Tibial nerve (tissue), 4 donors: ENCODE measurements at regions not wholly inside any gene's neighbourhood (a gene's known extent, or its start where the extent isn't known, plus 50 kb on each side); places are given as distances from the start of the nearest gene placed in this dataset.

ENCODE experiments used
- EP300 ChIP-seq, 2 donors: sonication (generic); formaldehyde crosslinking; IDR thresholded peaks; one replicate each; pipeline ENCODE4 v1.6.1; 2017; ENCODE audit warnings: antibody characterized with exemption in 2 of 2, mild to moderate bottlenecking in 1 of 2
- POLR2A ChIP-seq, 2 donors: fragments of 450-650 bp; IDR thresholded peaks; one replicate each; pipeline ENCODE4 v1.6.1; 2017; ENCODE audit warnings: antibody characterized with exemption in 2 of 2, mild to moderate bottlenecking in 2 of 2, moderate library complexity in 2 of 2
- TF ChIP-seq, protein P1 (sequence below), 5 experiments: fragments of 200-600 bp in 3 of 5; fragments of 450-650 bp in 2 of 5; sonication (generic) in 3 of 5; IDR thresholded peaks; one replicate each; pipeline ENCODE4 v1.5.1; 2016 to 2019; ENCODE audit warnings: antibody characterized with exemption in 5 of 5, mild to moderate bottlenecking in 3 of 5, moderate library complexity in 2 of 5

DNA sequence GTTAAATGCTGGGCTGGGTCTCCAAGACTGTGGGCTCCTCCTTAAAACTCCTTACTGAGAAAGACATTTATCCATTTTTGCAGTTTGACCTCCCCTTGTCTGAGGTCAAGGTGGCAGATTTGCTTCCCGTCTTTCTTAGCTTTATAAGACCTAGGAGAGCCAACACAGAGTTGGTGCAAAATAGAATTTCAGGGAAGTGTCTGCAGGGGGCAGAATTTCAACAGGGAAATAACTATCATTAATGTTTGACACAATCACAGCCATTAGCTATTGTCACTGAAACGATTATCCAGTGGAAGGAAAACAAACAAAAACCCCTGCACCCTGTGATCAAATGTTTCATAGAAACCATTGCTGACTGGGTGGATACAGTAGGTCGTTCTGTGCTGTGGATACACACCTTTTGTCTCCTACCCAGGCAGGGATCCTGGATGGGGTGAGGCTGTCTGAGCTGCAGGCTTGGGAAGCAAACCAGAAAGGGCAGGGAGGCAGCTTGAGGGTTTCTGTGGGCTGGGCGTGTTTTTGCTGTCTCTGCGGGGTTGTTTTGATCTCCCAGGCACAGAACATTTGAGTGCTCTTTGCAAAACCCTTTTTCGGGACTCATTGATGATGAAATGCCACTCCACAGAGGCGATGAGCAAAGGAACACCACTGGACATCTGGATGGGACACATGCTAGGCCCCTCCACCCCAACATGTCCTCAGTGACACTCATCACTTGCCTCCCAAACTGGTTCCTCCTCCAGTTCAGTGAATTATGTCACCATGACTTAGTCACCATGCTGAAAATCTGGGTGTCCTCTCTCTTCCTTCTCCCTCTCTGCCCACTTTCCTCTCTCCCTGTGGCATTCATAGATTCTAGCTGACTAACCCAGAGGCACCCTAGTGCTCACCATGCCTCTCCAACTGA, 94.2 kb upstream of the SERBP1 start:
- TF ChIP-seq, protein P1, sequence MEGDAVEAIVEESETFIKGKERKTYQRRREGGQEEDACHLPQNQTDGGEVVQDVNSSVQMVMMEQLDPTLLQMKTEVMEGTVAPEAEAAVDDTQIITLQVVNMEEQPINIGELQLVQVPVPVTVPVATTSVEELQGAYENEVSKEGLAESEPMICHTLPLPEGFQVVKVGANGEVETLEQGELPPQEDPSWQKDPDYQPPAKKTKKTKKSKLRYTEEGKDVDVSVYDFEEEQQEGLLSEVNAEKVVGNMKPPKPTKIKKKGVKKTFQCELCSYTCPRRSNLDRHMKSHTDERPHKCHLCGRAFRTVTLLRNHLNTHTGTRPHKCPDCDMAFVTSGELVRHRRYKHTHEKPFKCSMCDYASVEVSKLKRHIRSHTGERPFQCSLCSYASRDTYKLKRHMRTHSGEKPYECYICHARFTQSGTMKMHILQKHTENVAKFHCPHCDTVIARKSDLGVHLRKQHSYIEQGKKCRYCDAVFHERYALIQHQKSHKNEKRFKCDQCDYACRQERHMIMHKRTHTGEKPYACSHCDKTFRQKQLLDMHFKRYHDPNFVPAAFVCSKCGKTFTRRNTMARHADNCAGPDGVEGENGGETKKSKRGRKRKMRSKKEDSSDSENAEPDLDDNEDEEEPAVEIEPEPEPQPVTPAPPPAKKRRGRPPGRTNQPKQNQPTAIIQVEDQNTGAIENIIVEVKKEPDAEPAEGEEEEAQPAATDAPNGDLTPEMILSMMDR (IDR thresholded peaks at IDR 0.05): no peak
- TF ChIP-seq POLR2A (IDR thresholded peaks at IDR 0.05) (no peak), EP300 (IDR thresholded peaks at IDR 0.05) (no peak)
